HG03565 (cell line): ENCODE measurements at regions not wholly inside any gene's neighbourhood (a gene's known extent, or its start where the extent isn't known, plus 50 kb on each side); places are given as distances from the start of the nearest gene placed in this dataset.
"Not testable (repeated sequence)": the region's sequence is repeated elsewhere in the genome, so short reads cannot be mapped to it uniquely, and the experiment has no call there.

Source experiments
- ATAC-seq: cut with Tn5 transposase; IDR thresholded peaks from one replicate; pipeline ENCODE4 v1.9.1; 2021; ENCODE audit warnings: mild to moderate bottlenecking, moderate library complexity; ENCODE audit not compliant: unreplicated experiment

- no peak for ATAC-seq
These were observed 440.0 kb upstream of the NOX3 start for GRCh38 chr6:155895641-155896040.

- no peak for ATAC-seq
These were observed 439.1 kb upstream of the NOX3 start for GRCh38 chr6:155894758-155895157.

GRCh38 chr6:155894262-155894661, 438.6 kb upstream of the NOX3 start:
- no peak for ATAC-seq

- ATAC-seq = no peak
These were observed 434.8 kb upstream of the NOX3 start for GRCh38 chr6:155890409-155890808.

GRCh38 chr6:155889410-155889809, 433.8 kb upstream of the NOX3 start:
- ATAC-seq = no peak

GRCh38 chr6:155887421-155887820, 431.8 kb upstream of the NOX3 start:
- ATAC-seq = no peak

- no peak for ATAC-seq
These were observed 428.1 kb upstream of the NOX3 start for GRCh38 chr6:155883741-155884140.

GRCh38 chr6:155883334-155883731, 427.7 kb upstream of the NOX3 start:
- no peak for ATAC-seq

- peak; percentile 71 for ATAC-seq
These were observed 427.1 kb upstream of the NOX3 start for GRCh38 chr6:155882527-155883333.

- peak; percentile 18 for ATAC-seq
These were observed 426.3 kb upstream of the NOX3 start for GRCh38 chr6:155881826-155882526.

- ATAC-seq = no peak
These were observed 425.3 kb upstream of the NOX3 start for GRCh38 chr6:155880900-155881299.

GRCh38 chr6:155872961-155873360, 417.3 kb upstream of the NOX3 start:
- ATAC-seq = no peak

- ATAC-seq = no peak
These were observed 412.0 kb upstream of the NOX3 start for GRCh38 chr6:155867682-155868081.

- not testable (repeated sequence) for ATAC-seq
These were observed 411.2 kb upstream of the NOX3 start for GRCh38 chr6:155866676-155867390.

GRCh38 chr6:155861821-155862220, 406.2 kb upstream of the NOX3 start:
- no peak for ATAC-seq

GRCh38 chr6:155858906-155859305, 403.3 kb upstream of the NOX3 start:
- not testable (repeated sequence) for ATAC-seq

- no peak for ATAC-seq
These were observed 399.1 kb upstream of the NOX3 start for GRCh38 chr6:155854787-155855186.

- no peak for ATAC-seq
These were observed 397.4 kb upstream of the NOX3 start for GRCh38 chr6:155853011-155853410.

GRCh38 chr6:155850408-155850841, 394.8 kb upstream of the NOX3 start:
- ATAC-seq = no peak

GRCh38 chr6:155847711-155848110, 392.1 kb upstream of the NOX3 start:
- ATAC-seq = no peak

GRCh38 chr6:155837474-155837873, 381.8 kb upstream of the NOX3 start:
- no peak for ATAC-seq

GRCh38 chr6:155832596-155832995, 377.0 kb upstream of the NOX3 start:
- no peak for ATAC-seq
